GM18867 (cell line): ENCODE measurements at regions not wholly inside any gene's neighbourhood (a gene's known extent, or its start where the extent isn't known, plus 50 kb on each side); places are given as distances from the start of the nearest gene placed in this dataset.
"Not testable (repeated sequence)": the region's sequence is repeated elsewhere in the genome, so short reads cannot be mapped to it uniquely, and the experiment has no call there.

ENCODE experiments used
- ATAC-seq: cut with Tn5 transposase; IDR thresholded peaks from one replicate; pipeline ENCODE4 v1.9.1; 2021; ENCODE audit warnings: mild to moderate bottlenecking, moderate library complexity; ENCODE audit not compliant: unreplicated experiment

DNA sequence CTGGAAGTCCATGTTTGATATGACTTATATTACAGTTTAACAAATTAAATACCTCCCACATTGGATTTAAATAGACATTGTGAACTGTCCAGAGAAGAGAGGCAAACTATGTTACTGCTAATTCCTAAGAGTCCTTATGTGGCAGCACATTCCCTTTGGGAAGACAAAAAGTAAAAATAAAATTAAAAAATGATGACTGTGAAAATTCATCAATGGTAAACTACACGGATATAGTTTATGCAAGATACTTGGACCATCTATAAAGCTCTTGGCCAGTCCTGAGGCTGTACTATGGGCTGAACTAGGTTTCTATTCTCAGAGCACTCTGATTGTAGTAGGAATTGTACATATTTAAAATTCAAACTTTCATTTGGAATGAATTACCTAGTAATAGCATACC, 206.4 kb downstream of the LRRK2 start:
- no peak for ATAC-seq

GRCh38 chr12:40435251-40435650, 210.5 kb downstream of the LRRK2 start:
- ATAC-seq, result no peak

- no peak for ATAC-seq
Measured at GRCh38 chr12:40435951-40436350, 211.2 kb downstream of the LRRK2 start.

GRCh38 chr12:40436564-40436963, 211.8 kb downstream of the LRRK2 start:
- ATAC-seq, result peak; percentile 76

- ATAC-seq, result no peak
Measured at GRCh38 chr12:40439771-40440492, 215.1 kb downstream of the LRRK2 start.

DNA sequence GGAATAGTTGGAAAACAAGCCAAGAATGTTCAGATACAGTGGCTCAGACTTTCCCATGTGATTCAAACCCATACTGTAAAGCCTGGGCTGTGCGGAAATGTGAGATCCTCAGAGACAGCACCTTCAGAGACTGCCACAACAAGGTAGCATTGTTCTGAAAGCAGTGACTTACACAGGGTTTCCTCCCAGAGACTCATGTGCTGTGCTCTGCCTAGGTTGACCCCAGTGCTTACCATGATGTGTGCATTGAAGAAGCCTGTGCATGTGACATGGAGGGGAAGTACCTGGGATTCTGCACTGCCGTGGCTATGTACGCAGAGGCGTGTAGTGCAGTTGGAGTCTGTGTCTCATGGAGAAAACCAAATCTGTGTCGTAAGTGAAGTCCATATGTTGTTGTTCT, 219.4 kb downstream of the LRRK2 start:
- no peak for ATAC-seq

GRCh38 chr12:40446385-40446784, 221.6 kb downstream of the LRRK2 start:
- ATAC-seq, result peak; percentile 80

DNA sequence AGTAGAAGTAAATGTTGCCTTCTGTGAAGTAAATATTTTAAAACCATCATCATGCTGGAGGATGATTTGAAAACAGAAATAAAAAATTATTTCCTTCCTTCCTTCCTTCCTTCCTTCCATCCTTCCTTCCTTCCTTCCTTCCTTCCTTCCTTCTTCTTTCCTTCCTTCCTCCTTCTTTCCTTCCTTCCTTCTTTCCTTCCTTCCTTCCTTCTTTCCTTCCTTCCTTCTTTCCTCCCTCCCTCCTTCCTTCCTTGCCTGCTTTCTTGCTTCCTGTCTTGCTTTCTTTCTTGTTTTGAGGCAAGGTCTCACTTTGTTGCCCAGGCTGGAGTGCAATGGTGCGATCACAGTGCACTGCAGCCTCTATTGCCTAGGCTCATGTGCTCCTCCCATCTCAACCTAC, 223.7 kb downstream of the LRRK2 start:
- not testable (repeated sequence) for ATAC-seq

DNA sequence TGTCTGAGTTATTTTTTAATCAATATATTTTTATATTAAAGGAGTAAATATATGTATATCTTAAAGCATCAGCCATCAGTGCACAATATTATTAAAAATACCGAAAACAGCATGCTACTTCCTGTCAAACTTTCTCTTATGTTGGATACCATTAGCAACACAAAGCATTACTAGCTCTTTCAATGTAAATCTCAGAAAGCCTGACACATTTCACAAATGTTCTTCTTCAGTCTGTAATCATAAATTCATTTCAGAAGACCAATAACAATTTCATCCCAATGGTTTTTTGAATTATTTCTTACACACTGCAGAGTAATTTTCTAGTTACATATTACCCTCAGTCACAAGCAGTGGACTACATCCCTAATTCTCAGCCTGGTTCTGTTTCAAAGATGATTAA, 226.9 kb downstream of the LRRK2 start:
- ATAC-seq, result no peak

DNA sequence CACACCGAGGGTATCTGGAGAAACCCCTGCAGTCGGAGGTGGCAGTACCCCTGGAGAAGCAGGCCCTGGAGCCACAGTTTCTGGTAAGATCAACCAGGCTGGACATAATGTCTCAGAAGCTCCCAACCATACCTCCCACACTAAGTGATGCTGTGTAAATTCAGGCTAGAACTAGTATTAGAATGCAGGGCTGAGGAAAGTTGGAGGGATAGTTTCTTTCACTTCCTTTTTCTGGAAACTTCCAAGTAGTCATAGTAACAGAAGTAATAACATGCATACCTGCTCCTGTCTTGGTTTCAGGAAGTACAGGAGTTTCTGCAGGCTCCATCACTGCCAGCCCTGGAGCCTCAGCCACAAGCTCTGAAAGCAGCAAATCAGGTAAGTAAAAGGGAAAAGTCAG, 228.1 kb upstream of the CNTN1 start:
- ATAC-seq, result no peak

- ATAC-seq, result no peak
Measured at GRCh38 chr12:40469736-40470135, 222.5 kb upstream of the CNTN1 start.

- ATAC-seq, result no peak
Measured at GRCh38 chr12:40473962-40474361, 218.3 kb upstream of the CNTN1 start.

DNA sequence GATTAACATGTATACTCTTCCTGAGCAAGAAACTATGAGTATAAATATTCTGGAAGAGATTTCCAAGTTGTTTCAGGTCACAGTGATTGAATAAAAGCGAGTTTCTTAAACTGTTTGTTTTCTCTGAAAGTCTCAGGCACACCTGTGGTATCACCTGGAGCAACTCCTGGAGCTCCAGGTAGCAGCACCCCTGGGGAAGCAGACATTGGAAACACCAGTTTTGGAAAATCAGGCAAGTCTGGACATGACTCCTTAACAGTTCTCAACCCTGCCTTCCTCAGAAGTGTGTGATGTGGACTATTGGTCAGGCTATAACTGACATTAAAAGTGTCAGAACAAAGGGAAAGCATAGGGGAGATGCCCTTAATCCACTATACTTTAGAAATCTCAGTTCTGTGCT, 217.6 kb upstream of the CNTN1 start:
- no peak for ATAC-seq

DNA sequence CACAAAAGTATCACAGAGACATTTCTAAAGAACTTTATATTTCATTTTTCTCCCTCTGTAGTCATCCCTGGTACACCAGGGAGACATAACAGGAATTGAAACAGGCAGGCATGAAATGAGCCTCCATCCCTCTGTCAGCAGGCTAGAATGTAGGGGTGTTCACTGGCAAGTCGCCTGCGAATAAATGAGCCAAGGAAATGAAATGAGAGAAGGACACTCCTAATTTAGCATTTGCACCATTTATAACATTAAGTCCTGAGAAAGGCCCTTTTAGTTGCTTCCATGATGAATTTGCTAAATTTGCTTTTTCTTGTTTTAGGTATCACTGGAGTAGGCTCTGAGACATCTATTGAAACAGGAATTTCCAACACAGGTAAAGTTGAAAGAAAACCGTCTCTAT, 192.4 kb upstream of the CNTN1 start:
- no peak for ATAC-seq

GRCh38 chr12:40502322-40502721, 189.9 kb upstream of the CNTN1 start:
- ATAC-seq, result peak; percentile 74

DNA sequence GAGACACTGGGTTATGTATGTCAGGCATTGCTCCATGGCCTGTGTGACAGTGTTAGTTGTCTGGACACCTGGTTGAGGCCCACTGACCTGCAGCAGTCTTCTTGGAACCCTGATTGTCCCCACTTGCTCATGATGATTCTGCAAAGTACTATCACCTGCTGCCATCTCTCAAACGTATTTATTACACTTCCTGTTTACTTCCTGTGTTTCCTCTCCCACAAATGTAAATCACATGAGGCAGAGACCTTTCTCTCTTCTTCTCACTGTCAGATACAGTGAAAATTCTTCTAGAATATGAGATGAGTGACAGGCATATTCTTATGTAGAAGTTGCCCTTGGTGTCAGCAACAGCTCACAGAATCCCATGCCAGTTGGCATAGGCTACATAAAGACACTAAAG, 186.9 kb upstream of the CNTN1 start:
- ATAC-seq, result no peak

- ATAC-seq, result no peak
Measured at GRCh38 chr12:40508421-40508820, 183.8 kb upstream of the CNTN1 start.

GRCh38 chr12:40511341-40511740, 180.9 kb upstream of the CNTN1 start:
- ATAC-seq, result peak; percentile 41

DNA sequence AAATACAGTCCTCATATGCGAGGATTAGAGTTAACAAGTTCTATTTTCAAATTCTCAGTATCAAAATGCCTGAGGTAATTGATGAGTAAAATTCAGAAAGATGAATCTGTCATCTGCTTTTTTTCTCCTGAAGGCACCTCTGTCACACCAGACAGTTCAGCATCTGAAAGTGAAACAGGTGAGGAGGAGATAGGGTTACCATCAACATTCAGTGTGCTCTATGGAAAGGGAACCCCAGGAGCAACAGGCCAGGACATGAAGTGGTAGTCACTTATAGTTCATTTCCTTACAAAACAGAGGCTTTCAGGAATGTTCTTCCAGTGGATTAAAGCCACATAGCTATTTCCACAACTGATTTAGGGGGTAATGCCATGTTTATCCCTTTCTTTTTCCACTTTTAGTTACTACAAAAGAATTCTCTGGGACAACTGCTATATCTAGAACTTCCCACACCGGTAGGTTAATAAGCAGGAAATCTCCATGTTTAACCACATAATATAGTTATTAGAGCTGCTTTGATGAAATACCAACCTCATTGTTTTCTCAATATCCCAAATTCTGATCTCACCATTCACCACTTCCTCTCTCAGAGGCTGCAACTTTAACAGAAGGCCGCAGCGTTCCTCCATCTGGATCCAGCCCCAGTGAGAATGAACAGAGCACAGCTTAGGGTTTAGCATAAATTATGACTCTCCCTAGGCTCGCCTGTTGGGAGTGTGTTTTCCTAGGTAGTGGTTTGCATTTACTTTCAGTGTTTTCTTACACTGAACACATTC, 177.0 kb upstream of the CNTN1 start:
- peak; percentile 73 for ATAC-seq

- ATAC-seq, result no peak
Measured at GRCh38 chr12:40522837-40523236, 169.4 kb upstream of the CNTN1 start.

GRCh38 chr12:40525054-40525453, 167.2 kb upstream of the CNTN1 start:
- no peak for ATAC-seq

GRCh38 chr12:40534828-40535227, 157.4 kb upstream of the CNTN1 start:
- no peak for ATAC-seq
